IMR-90 (cell line): ENCODE measurements at regions not wholly inside any gene's neighbourhood (a gene's known extent, or its start where the extent isn't known, plus 50 kb on each side); places are given as distances from the start of the nearest gene placed in this dataset.

Experiments
- ATAC-seq: fragments of 200-7000 bp; cut with Tn5 transposase; 2 replicates; pipeline ENCODE4 v1.9.1; 2020; ENCODE audit warnings: low read depth, mild to moderate bottlenecking, moderate library complexity
- BruUV-seq: library from RNA; stranded (reverse); fragments of 400-500 nt; replicated peaks from 2 replicates; lab custom pipeline; 2021; lab: Mats Ljungman, UMichigan
- CTCF ChIA-PET: fragments of 300-600 bp; formaldehyde crosslinking; extraction: SDS; loops from one replicate; lab custom pipeline; 2021; ENCODE audit warnings: antibody characterized with exemption; lab: Yijun Ruan, JAX
- POLR2A ChIA-PET: fragments of 300-600 bp; sonication (Branson Sonifier 250); formaldehyde crosslinking; loops from one replicate; lab custom pipeline; 2022; ENCODE audit warnings: antibody characterized with exemption; ENCODE audit not compliant: unreplicated experiment; lab: Charles Lee
- DNase-seq: peaks from one replicate; pipeline ENCODE4 v3.0.0; 2013
- H2AFZ ChIP-seq: replicated peaks from 2 replicates; pipeline ENCODE3; 2013; ENCODE audit warnings: low read length, mild to moderate bottlenecking; ENCODE audit not compliant: poor library complexity
- H2AK5ac ChIP-seq: 2 replicates; pipeline ENCODE4 v1.6.1; 2013; ENCODE audit warnings: low read depth, low read length, inconsistent platforms
- H2AK9ac ChIP-seq: replicated peaks from 2 replicates; pipeline ENCODE3; 2013; ENCODE audit warnings: mild to moderate bottlenecking, low read depth, low read length, moderate library complexity; ENCODE audit not compliant: poor library complexity
- H2BK120ac ChIP-seq: 2 replicates; pipeline ENCODE4 v1.6.1; 2013; ENCODE audit warnings: low read depth, low read length, inconsistent platforms
- H2BK15ac ChIP-seq: 3 replicates; pipeline ENCODE4 v1.6.1; 2013; ENCODE audit warnings: low read depth, low read length, inconsistent platforms
- H2BK20ac ChIP-seq: 2 replicates; pipeline ENCODE4 v1.6.1; 2013; ENCODE audit warnings: low read depth, mild to moderate bottlenecking, inconsistent platforms, low read length, moderate library complexity
- H2BK5ac ChIP-seq: 2 replicates; pipeline ENCODE4 v1.6.1; 2013; ENCODE audit warnings: mild to moderate bottlenecking, low read depth, low read length, inconsistent platforms; ENCODE audit not compliant: poor library complexity, severe bottlenecking
- H3K14ac ChIP-seq: replicated peaks from 2 replicates; pipeline ENCODE4 v1.6.1; 2013; ENCODE audit warnings: low read depth, low read length, inconsistent platforms
- H3K18ac ChIP-seq: 2 replicates; pipeline ENCODE4 v1.6.1; 2013; ENCODE audit warnings: low read depth, low read length, control low read depth
- H3K23ac ChIP-seq: 2 replicates; pipeline ENCODE4 v1.6.1; 2013; ENCODE audit warnings: low read depth, low read length, inconsistent platforms
- H3K27ac ChIP-seq: 2 replicates; pipeline ENCODE4 v1.5.1; 2013; ENCODE audit warnings: mild to moderate bottlenecking, control low read depth, low read length; ENCODE audit not compliant: insufficient read depth
- H3K27me3 ChIP-seq: 2 replicates; pipeline ENCODE4 v1.6.1; 2013; ENCODE audit warnings: low read length; ENCODE audit not compliant: control insufficient read depth, insufficient read depth
- H3K36me3 ChIP-seq: 2 replicates; pipeline ENCODE4 v1.6.1; 2013; ENCODE audit warnings: low read length, mixed read lengths; ENCODE audit not compliant: control insufficient read depth, insufficient read depth
- H3K4ac ChIP-seq: 2 replicates; pipeline ENCODE4 v1.6.1; 2013; ENCODE audit warnings: low read depth, low read length, inconsistent platforms
- H3K4me1 ChIP-seq: 2 replicates; pipeline ENCODE4 v1.6.1; 2013; ENCODE audit warnings: low read length, mixed read lengths; ENCODE audit not compliant: control insufficient read depth, insufficient read depth
- H3K4me2 ChIP-seq: 2 replicates; pipeline ENCODE4 v1.6.1; 2013; ENCODE audit warnings: low read depth, mild to moderate bottlenecking, control low read depth, low read length, moderate library complexity
- H3K4me3 ChIP-seq: 2 replicates; pipeline ENCODE4 v1.5.1; 2013; ENCODE audit warnings: low read depth, mild to moderate bottlenecking, control low read depth, low read length, moderate library complexity; ENCODE audit not compliant: insufficient read depth
- H3K56ac ChIP-seq: 2 replicates; pipeline ENCODE4 v1.6.1; 2013; ENCODE audit warnings: low read length, inconsistent platforms; ENCODE audit not compliant: insufficient read depth; ENCODE audit errors: extremely low read depth
- H3K79me1 ChIP-seq, 2 experiments: 2 replicates each; pipeline ENCODE4 v1.6.1; 2013; ENCODE audit warnings: low read length in 2 of 2, inconsistent platforms in 1 of 2, low read depth in 1 of 2
- H3K9ac ChIP-seq: 2 replicates; pipeline ENCODE4 v1.6.1; 2013; ENCODE audit warnings: low read depth, low read length, control low read depth
- H3K9me1 ChIP-seq: 2 replicates; pipeline ENCODE4 v1.6.1; 2013; ENCODE audit warnings: low read length, inconsistent platforms; ENCODE audit not compliant: insufficient read depth
- H3K9me3 ChIP-seq: 2 replicates; pipeline ENCODE4 v1.6.1; 2013; ENCODE audit warnings: low read length; ENCODE audit not compliant: control insufficient read depth, insufficient read depth
- H4K20me1 ChIP-seq: 2 replicates; pipeline ENCODE4 v1.6.1; 2013; ENCODE audit warnings: low read length, inconsistent platforms; ENCODE audit not compliant: insufficient read depth
- H4K5ac ChIP-seq: 2 replicates; pipeline ENCODE4 v1.6.1; 2013; ENCODE audit warnings: mild to moderate bottlenecking, low read depth, low read length, control low read depth
- H4K8ac ChIP-seq, 2 experiments: 2 replicates each; pipeline ENCODE4 v1.6.1; 2013; ENCODE audit warnings: low read depth in 2 of 2, low read length in 2 of 2, control low read depth in 1 of 2, inconsistent platforms in 1 of 2
- H4K91ac ChIP-seq: 2 replicates; pipeline ENCODE4 v1.6.1; 2013; ENCODE audit warnings: low read depth, low read length, inconsistent platforms; ENCODE audit not compliant: insufficient read depth
- CHD1 ChIP-seq: IDR thresholded peaks from 2 replicates; pipeline ENCODE4 v1.6.1; 2012; ENCODE audit warnings: low read depth, low read length, improper control_type of control experiment
- FOS ChIP-seq: fragments of 150-350 bp; IDR thresholded peaks from 2 replicates; pipeline ENCODE4 v1.6.1; 2016; ENCODE audit warnings: low read depth, low read length
- MAFK ChIP-seq: IDR thresholded peaks from 2 replicates; pipeline ENCODE4 v1.6.1; 2012; ENCODE audit warnings: low read depth, low read length, improper control_type of control experiment
- MXI1 ChIP-seq: IDR thresholded peaks from 2 replicates; pipeline ENCODE4 v1.6.1; 2012; ENCODE audit warnings: low read depth, mild to moderate bottlenecking, low read length, moderate library complexity, borderline replicate concordance
- NFE2L2 ChIP-seq: fragments of 150-350 bp; IDR thresholded peaks from 2 replicates; pipeline ENCODE4 v1.6.1; 2016; ENCODE audit warnings: low read depth, mild to moderate bottlenecking, low read length
- SMC3 ChIP-seq: fragments of 150-350 bp; IDR thresholded peaks from 2 replicates; pipeline ENCODE4 v1.6.1; 2016; ENCODE audit warnings: low read depth, mild to moderate bottlenecking, antibody characterized with exemption, low read length, moderate library complexity
- WGBS, 2 experiments: methylation state at CpG; one replicate each; pipeline versions ENCODE4 v1.1.5 to v1.1.7; 2013; ENCODE audit warnings: missing lambda C conversion rate in 2 of 2; ENCODE audit not compliant: insufficient read length in 1 of 2; ENCODE audit errors: extremely low coverage in 2 of 2; 5-methylcytosine and 5-hydroxymethylcytosine counted together
- dilution Hi-C: fragments of 300-500 bp; cut with HindIII; formaldehyde crosslinking; loops from one replicate; pipeline ENCODE4 v1.14.3; 2018; ENCODE audit warnings: low sequenced_read_pairs; ENCODE audit not compliant: unreplicated experiment
- in situ Hi-C: fragments of 300-500 bp; cut with MboI; formaldehyde crosslinking; loops from 3 replicates; pipeline ENCODE4 v1.14.3; 2019; ENCODE audit warnings: low sequenced_read_pairs, inconsistent platforms, mixed read lengths
- intact Hi-C: fragments of 100-400 bp; cut with micrococcal nuclease; formaldehyde crosslinking; loops from 2 replicates; pipeline ENCODE4 v1.10.0; 2022

- DNase-seq (no peak), ATAC-seq (no peak)
- no peak overlapping the region for H3K4me2 ChIP-seq
- no peaks in the 10 kb centered on the region for H4K20me1 ChIP-seq
- H4K5ac ChIP-seq: no peak overlapping the region
- no peak overlapping the region for H4K8ac ChIP-seq
- H3K36me3 ChIP-seq: no peaks in the 10 kb centered on the region
- H3K14ac ChIP-seq: no peak overlapping the region
- H2AK9ac ChIP-seq: no peak overlapping the region
- no peak overlapping the region for H2BK15ac ChIP-seq
- H3K9me3 ChIP-seq: no peaks in the 10 kb centered on the region
- intact Hi-C loops (no loop called here), dilution Hi-C loops (no loop called here), in situ Hi-C loops (no loop called here)
- POLR2A ChIA-PET: no interaction called here
- H2BK20ac ChIP-seq: no peak overlapping the region
- peaks cover 2% of the 10 kb centered on the region; the same call in 1 of the 2 replicates for H3K4me1 ChIP-seq
- H2AFZ ChIP-seq: no peak overlapping the region
- no peak overlapping the region for H3K4me3 ChIP-seq
- H3K4ac ChIP-seq: no peak overlapping the region
- H3K23ac ChIP-seq: no peak overlapping the region
- H3K9ac ChIP-seq: no peak overlapping the region
- H3K9me1 ChIP-seq: no peaks in the 10 kb centered on the region; the same call in 1 of the 2 replicates
- H3K27me3 ChIP-seq: peaks cover 4% of the 10 kb centered on the region; the same call in 1 of the 2 replicates
- BruUV-seq: no TSS peak
- TF ChIP-seq SMC3 (no peak), FOS (no peak), MXI1 (no peak), CHD1 (no peak), MAFK (no peak), NFE2L2 (no peak)
- 80% methylated on average over 1 of the region's 2 CpGs; no CpG with 5 or more reads in 1 of the 2 experiments for WGBS, 2 experiments
- no peak overlapping the region for H2BK5ac ChIP-seq
- H2AK5ac ChIP-seq: peak overlapping the region; percentile 12; the same call in 1 of the 2 replicates
- no peak overlapping the region for H3K18ac ChIP-seq
- H3K79me1 ChIP-seq: no peaks in the 10 kb centered on the region
- CTCF ChIA-PET: no interaction called here
- no peak overlapping the region for H4K91ac ChIP-seq
- no peak overlapping the region for H3K56ac ChIP-seq
- no peak overlapping the region for H3K27ac ChIP-seq
- no peak overlapping the region for H2BK120ac ChIP-seq
These were observed 175.4 kb upstream of the PWP1 start for GRCh38 chr12:107510211-107510610.
